Stomach (tissue), 4 donors: ENCODE measurements at regions not wholly inside any gene's neighbourhood (a gene's known extent, or its start where the extent isn't known, plus 50 kb on each side); places are given as distances from the start of the nearest gene placed in this dataset.

Source experiments
- EP300 ChIP-seq: sonication (generic); formaldehyde crosslinking; IDR thresholded peaks from one replicate; pipeline ENCODE4 v1.6.1; 2017; ENCODE audit warnings: antibody characterized with exemption
- TF ChIP-seq, protein P1 (sequence below), 7 experiments: fragments of 450-650 bp in 4 of 7; fragments of 200-600 bp in 3 of 7; sonication (generic) in 3 of 7; IDR thresholded peaks; one replicate each; pipeline ENCODE4 v1.5.1; 2016 to 2019; ENCODE audit warnings: antibody characterized with exemption in 7 of 7, control low read depth in 2 of 7, mild to moderate bottlenecking in 1 of 7

DNA sequence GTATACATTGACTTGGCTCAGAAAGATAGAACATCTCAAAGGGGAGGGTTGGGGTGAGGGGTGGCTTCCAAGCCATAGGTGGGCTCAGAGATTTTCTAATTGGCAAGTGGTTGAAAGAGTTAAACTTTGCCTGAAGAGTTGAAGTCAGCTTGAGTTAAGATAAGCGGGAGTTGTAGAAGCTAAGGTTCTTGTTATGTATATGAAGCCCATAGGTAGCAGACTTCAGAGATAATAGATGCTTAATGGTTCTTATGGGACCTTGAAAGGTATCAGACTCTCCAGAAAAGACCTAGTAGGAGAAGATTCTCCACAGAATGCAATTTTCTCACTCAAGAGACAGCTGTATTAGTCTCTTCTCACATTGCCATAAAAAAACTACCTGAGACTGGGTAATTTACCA is 599.1 kb upstream of the CPEB2 start:
- no peak for TF ChIP-seq EP300
- TF ChIP-seq, protein P1, sequence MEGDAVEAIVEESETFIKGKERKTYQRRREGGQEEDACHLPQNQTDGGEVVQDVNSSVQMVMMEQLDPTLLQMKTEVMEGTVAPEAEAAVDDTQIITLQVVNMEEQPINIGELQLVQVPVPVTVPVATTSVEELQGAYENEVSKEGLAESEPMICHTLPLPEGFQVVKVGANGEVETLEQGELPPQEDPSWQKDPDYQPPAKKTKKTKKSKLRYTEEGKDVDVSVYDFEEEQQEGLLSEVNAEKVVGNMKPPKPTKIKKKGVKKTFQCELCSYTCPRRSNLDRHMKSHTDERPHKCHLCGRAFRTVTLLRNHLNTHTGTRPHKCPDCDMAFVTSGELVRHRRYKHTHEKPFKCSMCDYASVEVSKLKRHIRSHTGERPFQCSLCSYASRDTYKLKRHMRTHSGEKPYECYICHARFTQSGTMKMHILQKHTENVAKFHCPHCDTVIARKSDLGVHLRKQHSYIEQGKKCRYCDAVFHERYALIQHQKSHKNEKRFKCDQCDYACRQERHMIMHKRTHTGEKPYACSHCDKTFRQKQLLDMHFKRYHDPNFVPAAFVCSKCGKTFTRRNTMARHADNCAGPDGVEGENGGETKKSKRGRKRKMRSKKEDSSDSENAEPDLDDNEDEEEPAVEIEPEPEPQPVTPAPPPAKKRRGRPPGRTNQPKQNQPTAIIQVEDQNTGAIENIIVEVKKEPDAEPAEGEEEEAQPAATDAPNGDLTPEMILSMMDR (IDR thresholded peaks at IDR 0.05): no peak
